GM18499 (cell line): ENCODE measurements at regions not wholly inside any gene's neighbourhood (a gene's known extent, or its start where the extent isn't known, plus 50 kb on each side); places are given as distances from the start of the nearest gene placed in this dataset.

Experiments
- ATAC-seq: cut with Tn5 transposase; IDR thresholded peaks from one replicate; pipeline ENCODE4 v1.9.1; 2021; ENCODE audit warnings: moderate number of reproducible peaks; ENCODE audit not compliant: insufficient read depth, unreplicated experiment

GRCh38 chr5:96053063-96053735, 91.5 kb upstream of the ELL2 start:
- no peak for ATAC-seq

GRCh38 chr5:96052374-96052773, 90.7 kb upstream of the ELL2 start:
- no peak for ATAC-seq

- ATAC-seq, result no peak
These were observed 89.8 kb upstream of the ELL2 start for GRCh38 chr5:96051401-96051830.

GRCh38 chr5:96050273-96050880, 88.7 kb upstream of the ELL2 start:
- no peak for ATAC-seq

- no peak for ATAC-seq
These were observed 88.0 kb upstream of the ELL2 start for GRCh38 chr5:96049398-96050272.

- no peak for ATAC-seq
These were observed 87.1 kb upstream of the ELL2 start for GRCh38 chr5:96048763-96049162.

GRCh38 chr5:96045888-96046287, 84.2 kb upstream of the ELL2 start:
- no peak for ATAC-seq

GRCh38 chr5:96043446-96043845, 81.8 kb upstream of the ELL2 start:
- no peak for ATAC-seq

GRCh38 chr5:96037128-96037527, 75.5 kb upstream of the ELL2 start:
- no peak for ATAC-seq

- ATAC-seq, result no peak
These were observed 74.7 kb upstream of the ELL2 start for GRCh38 chr5:96036301-96036700.

GRCh38 chr5:96035796-96036195, 74.1 kb upstream of the ELL2 start:
- no peak for ATAC-seq

- no peak for ATAC-seq
These were observed 71.5 kb upstream of the ELL2 start for GRCh38 chr5:96033116-96033515.

- no peak for ATAC-seq
These were observed 70.2 kb upstream of the ELL2 start for GRCh38 chr5:96031811-96032261.

GRCh38 chr5:96031180-96031579, 69.5 kb upstream of the ELL2 start:
- no peak for ATAC-seq

GRCh38 chr5:96026406-96027041, 64.9 kb upstream of the ELL2 start:
- no peak for ATAC-seq

GRCh38 chr5:96024683-96025475, 63.2 kb upstream of the ELL2 start:
- ATAC-seq, result no peak

GRCh38 chr5:96023518-96023917, 61.9 kb upstream of the ELL2 start:
- no peak for ATAC-seq

GRCh38 chr5:96022971-96023370, 61.3 kb upstream of the ELL2 start:
- ATAC-seq, result no peak

- ATAC-seq, result no peak
These were observed 56.3 kb upstream of the ELL2 start for GRCh38 chr5:96017951-96018350.

GRCh38 chr5:96016216-96016615, 54.6 kb upstream of the ELL2 start:
- ATAC-seq, result no peak
